Kidney (tissue), 13 donors: ENCODE measurements at regions not wholly inside any gene's neighbourhood (a gene's known extent, or its start where the extent isn't known, plus 50 kb on each side); places are given as distances from the start of the nearest gene placed in this dataset.

Experiments
- DNase-seq, 5 donors: peaks; one replicate each; pipeline ENCODE4 v3.0.0-alpha.2; 2013 to 2020
- FAIRE-seq: peaks from 2 replicates; lab custom pipeline; 2012; peaks lifted over from hg19 to GRCh38; lab: Jason Lieb, UNC
- H3K27ac ChIP-seq, 2 donors: one replicate each; pipeline ENCODE4 v1.7.0; 2013; ENCODE audit warnings: low read depth in 2 of 2, low read length in 2 of 2, inconsistent platforms in 1 of 2
- H3K27me3 ChIP-seq: one replicate; pipeline ENCODE4 v1.7.1; 2013; ENCODE audit warnings: low read length, inconsistent platforms; ENCODE audit not compliant: control insufficient read depth, insufficient read depth
- H3K36me3 ChIP-seq, 3 donors: one replicate each; pipeline versions ENCODE4 v1.7.0 to v1.7.1; 2013; ENCODE audit warnings: low read length in 3 of 3, control low read depth in 1 of 3, inconsistent platforms in 1 of 3; ENCODE audit not compliant: insufficient read depth in 3 of 3, control insufficient read depth in 2 of 3
- H3K4me1 ChIP-seq, 3 donors: one replicate each; pipeline versions ENCODE4 v1.7.0 to v1.7.1; 2013; ENCODE audit warnings: low read length in 3 of 3, inconsistent platforms in 1 of 3, low read depth in 1 of 3; ENCODE audit not compliant: control insufficient read depth in 2 of 3, insufficient read depth in 2 of 3
- H3K4me3 ChIP-seq, 3 donors: one replicate each; pipeline versions ENCODE4 v1.7.0 to v1.8.1; 2013; ENCODE audit warnings: low read length in 3 of 3, control low read depth in 1 of 3, inconsistent platforms in 1 of 3
- H3K9ac ChIP-seq, 3 donors: one replicate each; pipeline versions ENCODE4 v1.7.0 to v1.7.1; 2013; ENCODE audit warnings: low read length in 3 of 3, control low read depth in 1 of 3, inconsistent platforms in 1 of 3
- H3K9me3 ChIP-seq, 3 donors: one replicate each; pipeline versions ENCODE4 v1.7.0 to v1.7.1; 2013; ENCODE audit warnings: low read length in 3 of 3, control low read depth in 1 of 3, inconsistent platforms in 1 of 3; ENCODE audit not compliant: control insufficient read depth in 2 of 3, insufficient read depth in 1 of 3
- intact Hi-C: fragments of 100-400 bp; cut with DNase I; formaldehyde crosslinking; loops from one replicate; pipeline ENCODE4 v1.11.1; 2022
- TF ChIP-seq, protein P1 (sequence below): IDR thresholded peaks from 3 replicates; pipeline ENCODE4 v1.5.1; 2012; ENCODE audit warnings: mild to moderate bottlenecking, moderate library complexity, borderline replicate concordance; ENCODE audit not compliant: insufficient read depth; ENCODE audit errors: extremely low read depth
- donor health status: control.
- donor health status: control.
- donor health status: control.
- donor health status: control.
- donor health status: control.
- donor health status: DM: yes; HTN: yes; CAD: no.
- donor health status: Normal renal cell carcinoma (clear cell type).

DNA sequence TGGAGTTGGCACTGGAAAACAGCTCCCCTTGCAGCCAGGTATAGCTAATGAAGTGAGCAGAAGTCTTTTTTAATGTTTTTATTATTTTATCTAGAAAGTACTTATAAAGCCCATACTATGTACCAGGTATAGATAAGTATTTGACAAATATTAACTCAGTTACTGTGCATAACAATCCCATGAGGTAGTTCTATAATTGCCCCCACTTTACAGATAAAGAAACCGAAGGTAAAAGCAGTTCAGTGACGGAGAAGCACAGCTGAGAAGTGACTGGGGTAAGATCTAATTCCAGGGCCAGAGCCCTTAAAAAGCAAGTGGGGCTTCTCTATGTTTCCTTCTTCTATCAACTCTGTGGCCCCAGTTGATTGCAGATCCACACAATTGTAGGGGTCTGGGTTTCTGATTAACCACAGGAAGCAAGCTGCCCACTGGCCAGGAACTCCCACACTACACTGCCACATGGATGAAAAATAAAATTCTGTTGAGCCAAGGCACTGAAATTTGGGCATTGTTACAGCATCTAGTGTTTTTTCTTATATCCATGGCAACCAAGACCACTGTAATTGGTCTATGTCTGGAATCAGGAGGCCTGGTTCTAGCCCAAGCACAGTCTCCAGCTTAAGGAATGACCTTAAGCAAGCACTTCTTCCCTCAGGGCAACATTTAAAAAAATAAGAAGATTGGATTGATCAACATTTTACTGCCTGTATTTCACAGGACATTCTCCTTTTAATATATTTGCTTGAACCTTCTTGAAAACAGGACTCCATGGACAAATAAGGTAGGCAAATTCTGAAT is 55.3 kb upstream of the TEAD1 start:
- peak in 1 of 5 donors; percentile 27 for DNase-seq
- Histone ChIP-seq H3K36me3 (no peaks in the 10 kb centered on the region), H3K9ac (no peak overlapping the region), H3K27ac (no peak overlapping the region), H3K4me3 (no peak overlapping the region), H3K9me3 (peaks cover 0 to 3% (median 2%) of the 10 kb centered on the region in 3 donors), H3K27me3 (no peaks in the 10 kb centered on the region), H3K4me1 (no peaks in the 10 kb centered on the region)
- intact Hi-C loops = no loop called here
- no peak for FAIRE-seq
- TF ChIP-seq, protein P1, sequence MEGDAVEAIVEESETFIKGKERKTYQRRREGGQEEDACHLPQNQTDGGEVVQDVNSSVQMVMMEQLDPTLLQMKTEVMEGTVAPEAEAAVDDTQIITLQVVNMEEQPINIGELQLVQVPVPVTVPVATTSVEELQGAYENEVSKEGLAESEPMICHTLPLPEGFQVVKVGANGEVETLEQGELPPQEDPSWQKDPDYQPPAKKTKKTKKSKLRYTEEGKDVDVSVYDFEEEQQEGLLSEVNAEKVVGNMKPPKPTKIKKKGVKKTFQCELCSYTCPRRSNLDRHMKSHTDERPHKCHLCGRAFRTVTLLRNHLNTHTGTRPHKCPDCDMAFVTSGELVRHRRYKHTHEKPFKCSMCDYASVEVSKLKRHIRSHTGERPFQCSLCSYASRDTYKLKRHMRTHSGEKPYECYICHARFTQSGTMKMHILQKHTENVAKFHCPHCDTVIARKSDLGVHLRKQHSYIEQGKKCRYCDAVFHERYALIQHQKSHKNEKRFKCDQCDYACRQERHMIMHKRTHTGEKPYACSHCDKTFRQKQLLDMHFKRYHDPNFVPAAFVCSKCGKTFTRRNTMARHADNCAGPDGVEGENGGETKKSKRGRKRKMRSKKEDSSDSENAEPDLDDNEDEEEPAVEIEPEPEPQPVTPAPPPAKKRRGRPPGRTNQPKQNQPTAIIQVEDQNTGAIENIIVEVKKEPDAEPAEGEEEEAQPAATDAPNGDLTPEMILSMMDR = no peak

DNA sequence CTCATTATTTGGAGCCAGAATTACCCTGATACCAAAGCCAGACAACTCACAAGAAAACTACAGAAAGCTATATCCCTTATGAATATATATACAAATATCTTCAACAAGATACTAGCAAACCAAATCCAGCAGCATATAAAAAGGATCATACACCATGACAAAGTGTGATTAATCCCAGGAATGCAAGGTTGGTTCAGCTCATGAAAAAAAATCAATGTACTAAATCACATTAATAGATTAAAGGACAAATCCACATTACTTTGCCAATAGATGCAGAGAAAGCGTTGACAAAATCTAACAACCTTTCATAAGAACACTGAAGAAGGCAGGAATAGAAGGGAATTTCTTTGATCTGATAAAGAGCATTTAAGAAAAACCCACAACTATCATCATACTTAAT is 50.4 kb upstream of the TEAD1 start:
- no peak for FAIRE-seq

More for the DNA sequence above, 50.4 kb upstream of the TEAD1 start:
- no peak overlapping the region for H3K9ac ChIP-seq
- H3K4me1 ChIP-seq = no peaks in the 10 kb centered on the region
- no peak overlapping the region for H3K27ac ChIP-seq
- TF ChIP-seq, protein P1 = no peak
- H3K4me3 ChIP-seq = no peak overlapping the region
- H3K36me3 ChIP-seq = no peaks in the 10 kb centered on the region
- H3K9me3 ChIP-seq = peaks cover 0 to 5% (median 3%) of the 10 kb centered on the region in 3 donors
- DNase-seq = no peak
- no peaks in the 10 kb centered on the region for H3K27me3 ChIP-seq
- intact Hi-C loops = no loop called here
